ENCODE measurements at regions not wholly inside any gene's neighbourhood (a gene's known extent, or its start where the extent isn't known, plus 50 kb on each side); places are given as distances from the start of the nearest gene placed in this dataset.

DNA sequence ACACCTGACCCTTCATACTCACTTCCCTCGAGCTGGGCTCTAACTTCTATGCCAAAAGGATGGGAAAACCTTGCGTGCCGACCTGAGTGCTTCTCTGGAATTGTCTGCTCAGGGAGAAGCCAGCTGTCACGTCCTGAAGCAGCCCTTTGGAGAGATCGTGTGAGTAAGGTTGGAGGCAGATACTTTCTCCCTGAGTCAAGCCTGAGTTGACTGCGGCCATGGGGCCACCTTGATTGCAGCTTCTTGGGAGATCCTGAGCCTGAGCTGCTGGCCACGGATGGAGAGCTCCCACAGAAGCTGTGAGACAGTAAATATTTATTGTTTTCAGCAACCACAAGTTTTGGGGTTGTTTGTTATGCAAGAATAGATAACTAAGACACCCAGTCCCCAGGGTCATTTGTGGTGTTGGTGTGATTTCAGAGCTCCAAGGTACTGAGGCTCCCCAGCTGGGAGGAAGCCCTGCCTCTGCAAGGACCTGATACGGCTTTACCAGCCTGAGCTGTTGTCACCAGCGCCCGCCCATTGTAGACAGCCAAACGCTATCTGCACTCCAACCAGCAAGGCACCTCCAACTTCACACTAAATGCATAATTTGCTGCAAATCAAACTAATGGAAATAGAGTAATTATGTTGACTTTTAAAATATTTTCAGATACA lies 531.6 kb downstream of the PTPRU start:
- Histone ChIP-seq H3K4me3 (ENCODE audit: low read depth, low read length) (no peak overlapping the region), H3K9me3 (ENCODE audit: severe bottlenecking) (no peaks in the 10 kb centered on the region), H3K27ac (no peak overlapping the region), H3K27me3 (ENCODE audit: insufficient read depth, low read depth, severe bottlenecking) (no peaks in the 10 kb centered on the region), H3K36me3 (no peaks in the 10 kb centered on the region)
- peak; percentile 2 for DNase-seq
- TF ChIP-seq, protein P1, sequence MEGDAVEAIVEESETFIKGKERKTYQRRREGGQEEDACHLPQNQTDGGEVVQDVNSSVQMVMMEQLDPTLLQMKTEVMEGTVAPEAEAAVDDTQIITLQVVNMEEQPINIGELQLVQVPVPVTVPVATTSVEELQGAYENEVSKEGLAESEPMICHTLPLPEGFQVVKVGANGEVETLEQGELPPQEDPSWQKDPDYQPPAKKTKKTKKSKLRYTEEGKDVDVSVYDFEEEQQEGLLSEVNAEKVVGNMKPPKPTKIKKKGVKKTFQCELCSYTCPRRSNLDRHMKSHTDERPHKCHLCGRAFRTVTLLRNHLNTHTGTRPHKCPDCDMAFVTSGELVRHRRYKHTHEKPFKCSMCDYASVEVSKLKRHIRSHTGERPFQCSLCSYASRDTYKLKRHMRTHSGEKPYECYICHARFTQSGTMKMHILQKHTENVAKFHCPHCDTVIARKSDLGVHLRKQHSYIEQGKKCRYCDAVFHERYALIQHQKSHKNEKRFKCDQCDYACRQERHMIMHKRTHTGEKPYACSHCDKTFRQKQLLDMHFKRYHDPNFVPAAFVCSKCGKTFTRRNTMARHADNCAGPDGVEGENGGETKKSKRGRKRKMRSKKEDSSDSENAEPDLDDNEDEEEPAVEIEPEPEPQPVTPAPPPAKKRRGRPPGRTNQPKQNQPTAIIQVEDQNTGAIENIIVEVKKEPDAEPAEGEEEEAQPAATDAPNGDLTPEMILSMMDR (IDR thresholded peaks at IDR 0.05; ENCODE audit: low read depth, low read length), result no peak

GRCh38 chr1:29767088-29767685 lies 530.9 kb downstream of the PTPRU start:
- DNase-seq, result peak; percentile 3
- Histone ChIP-seq H3K4me3 (ENCODE audit: low read depth, low read length) (no peak overlapping the region), H3K36me3 (no peaks in the 10 kb centered on the region), H3K9me3 (ENCODE audit: severe bottlenecking) (no peaks in the 10 kb centered on the region), H3K27me3 (ENCODE audit: insufficient read depth, low read depth, severe bottlenecking) (no peaks in the 10 kb centered on the region), H3K27ac (no peak overlapping the region)
- TF ChIP-seq, protein P1 (IDR thresholded peaks at IDR 0.05; ENCODE audit: low read depth, low read length), result no peak

GRCh38 chr1:29762635-29763034 lies 526.3 kb downstream of the PTPRU start:
- no peak overlapping the region for H3K4me3 ChIP-seq (ENCODE audit: low read depth, low read length)
- H3K27me3 ChIP-seq (ENCODE audit: insufficient read depth, low read depth, severe bottlenecking), result no peaks in the 10 kb centered on the region
- no peaks in the 10 kb centered on the region for H3K9me3 ChIP-seq (ENCODE audit: severe bottlenecking)
- TF ChIP-seq, protein P1 (IDR thresholded peaks at IDR 0.05; ENCODE audit: low read depth, low read length), result no peak
- peak; percentile 1 for DNase-seq
- H3K36me3 ChIP-seq, result no peaks in the 10 kb centered on the region
- no peak overlapping the region for H3K27ac ChIP-seq

GRCh38 chr1:29761159-29761928 lies 525.0 kb downstream of the PTPRU start:
- Histone ChIP-seq H3K27ac (no peak overlapping the region), H3K36me3 (no peaks in the 10 kb centered on the region), H3K27me3 (ENCODE audit: insufficient read depth, low read depth, severe bottlenecking) (no peaks in the 10 kb centered on the region), H3K4me3 (ENCODE audit: low read depth, low read length) (no peak overlapping the region), H3K9me3 (ENCODE audit: severe bottlenecking) (no peaks in the 10 kb centered on the region)
- DNase-seq, result peak; percentile 0
- TF ChIP-seq, protein P1 (IDR thresholded peaks at IDR 0.05; ENCODE audit: low read depth, low read length), result no peak

DNA sequence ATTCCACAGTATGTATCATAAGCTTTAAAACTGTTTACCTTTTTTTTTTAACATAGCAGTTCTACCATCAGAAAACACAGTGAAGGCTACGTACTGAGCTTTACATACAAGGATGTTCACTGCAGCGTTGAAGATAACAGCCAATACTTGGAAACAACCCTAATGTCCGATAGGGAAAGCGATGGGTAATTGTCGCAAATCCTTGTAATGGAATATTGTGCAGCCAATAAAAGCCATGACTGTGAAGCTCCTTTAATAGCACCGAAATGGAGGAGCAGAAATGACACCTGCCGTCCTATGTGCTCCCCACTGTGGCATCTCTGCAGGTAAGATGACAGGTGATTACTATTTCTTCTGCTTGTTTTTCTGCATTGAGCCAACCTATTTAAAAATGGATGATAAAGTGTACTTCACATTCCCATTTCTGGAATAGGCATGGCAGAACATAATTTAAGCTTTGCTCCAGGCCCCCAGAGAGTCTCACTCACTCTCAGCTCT lies 523.8 kb downstream of the PTPRU start:
- Histone ChIP-seq H3K27me3 (ENCODE audit: insufficient read depth, low read depth, severe bottlenecking) (no peaks in the 10 kb centered on the region), H3K4me3 (ENCODE audit: low read depth, low read length) (no peak overlapping the region), H3K36me3 (no peaks in the 10 kb centered on the region), H3K9me3 (ENCODE audit: severe bottlenecking) (no peaks in the 10 kb centered on the region), H3K27ac (no peak overlapping the region)
- TF ChIP-seq, protein P1 (IDR thresholded peaks at IDR 0.05; ENCODE audit: low read depth, low read length), result no peak
- DNase-seq, result no peak
